Stimulated activated CD4-positive, alpha-beta T cell treated with anti-CD3 and anti-CD28 coated beads, Interleukin-15, amount 100 ng/mL, for 24 hours (primary cell): ENCODE measurements at regions not wholly inside any gene's neighbourhood (a gene's known extent, or its start where the extent isn't known, plus 50 kb on each side); places are given as distances from the start of the nearest gene placed in this dataset.

Experiments
- DNase-seq: peaks from one replicate; pipeline ENCODE4 v3.0.0-alpha.2; 2020

GRCh38 chr5:153402550-153402949 lies 87.9 kb upstream of the GRIA1 start:
- DNase-seq: no peak

DNA sequence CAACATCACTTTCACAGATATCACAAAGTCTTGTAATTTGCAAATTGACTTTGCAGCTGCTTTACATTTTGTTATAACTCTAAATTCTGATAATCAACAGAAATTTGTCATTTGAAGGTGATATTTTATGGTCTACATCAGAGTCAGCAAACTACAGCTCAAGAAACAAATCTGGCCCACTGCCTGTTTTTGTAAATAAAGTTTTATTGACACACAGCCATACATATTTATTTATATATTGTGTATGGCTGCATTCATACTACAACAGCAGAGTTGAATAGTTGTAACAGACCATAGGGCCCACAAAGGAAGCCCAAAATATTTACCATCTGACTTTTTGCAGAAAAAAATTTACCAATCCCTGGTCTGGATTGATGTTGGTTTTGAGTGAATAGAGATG lies 87.0 kb upstream of the GRIA1 start:
- no peak for DNase-seq

DNA sequence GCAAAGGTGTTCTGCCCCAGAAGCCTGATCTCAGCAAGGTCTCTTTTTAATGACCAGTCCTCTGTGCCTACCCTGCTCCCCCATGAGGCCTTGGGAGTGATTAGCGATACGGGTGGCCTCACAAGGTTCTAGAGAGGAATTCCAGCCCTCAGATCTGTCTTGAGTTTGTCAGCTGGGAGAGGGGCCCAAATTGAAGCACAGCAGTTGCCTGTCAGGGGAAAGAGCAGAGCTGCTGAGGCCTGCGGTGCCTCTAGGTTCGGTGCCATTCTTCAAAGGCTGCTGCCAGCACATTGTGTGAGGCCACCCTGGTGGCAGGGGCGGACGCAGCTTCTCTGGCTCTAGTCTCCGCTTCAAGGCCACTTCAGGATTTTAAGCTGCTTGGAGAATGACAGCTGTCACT lies 85.7 kb upstream of the GRIA1 start:
- no peak for DNase-seq

GRCh38 chr5:153421676-153422075 lies 68.8 kb upstream of the GRIA1 start:
- DNase-seq: no peak

GRCh38 chr5:153425914-153426313 lies 64.6 kb upstream of the GRIA1 start:
- no peak for DNase-seq

- no peak for DNase-seq
Measured at GRCh38 chr5:153429761-153430380, 60.6 kb upstream of the GRIA1 start.

DNA sequence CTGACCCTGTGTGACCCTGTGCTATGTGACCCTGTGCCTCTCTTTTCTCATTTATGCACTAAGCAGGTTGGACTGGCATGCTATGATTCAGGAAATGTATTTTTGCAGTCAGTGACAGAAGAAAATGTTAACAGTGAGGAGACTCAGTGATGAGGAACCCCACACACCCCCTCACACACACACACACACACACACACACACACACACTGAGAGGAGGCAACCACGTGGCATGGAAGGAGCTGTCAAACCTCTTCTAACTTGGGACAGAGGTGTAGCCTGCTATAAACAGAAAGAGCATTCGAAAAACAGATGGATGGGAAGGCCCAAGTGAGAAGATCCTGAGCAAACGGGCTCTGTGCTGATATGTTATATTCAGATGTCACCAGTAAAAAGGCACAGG lies 57.9 kb upstream of the GRIA1 start:
- DNase-seq: no peak

- no peak for DNase-seq
Measured at GRCh38 chr5:153437251-153437650, 53.2 kb upstream of the GRIA1 start.

DNA sequence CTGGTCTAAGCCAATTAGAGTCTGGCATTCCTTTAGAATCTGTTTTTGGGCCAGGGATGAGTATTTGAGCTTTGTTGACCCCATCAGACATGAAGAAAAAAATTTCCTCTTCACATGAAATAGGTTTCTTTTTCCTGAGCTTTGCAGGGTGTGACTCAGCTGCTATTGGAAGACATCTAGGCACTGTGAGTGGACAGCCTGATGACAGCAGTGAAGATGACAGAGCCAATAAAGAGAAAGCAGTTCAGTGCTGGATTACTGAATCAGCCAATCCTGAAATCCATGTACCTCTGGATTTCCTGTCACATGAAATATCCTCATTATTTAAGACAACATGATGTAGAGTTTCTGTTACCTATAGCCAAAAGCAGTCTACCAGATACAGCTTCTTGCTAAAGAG lies 51.3 kb upstream of the GRIA1 start:
- no peak for DNase-seq
